Testis (tissue), 2 donors: ENCODE measurements at regions not wholly inside any gene's neighbourhood (a gene's known extent, or its start where the extent isn't known, plus 50 kb on each side); places are given as distances from the start of the nearest gene placed in this dataset.

Experiments used
- DNase-seq: peaks from one replicate; pipeline ENCODE4 v3.0.0-alpha.2; 2019
- H3K27ac ChIP-seq, 2 donors: fragments of 200-600 bp; sonication (generic); one replicate each; pipeline ENCODE4 v1.5.1; 2019
- H3K27me3 ChIP-seq: fragments of 200-600 bp; sonication (generic); one replicate; pipeline ENCODE4 v1.5.1; 2019
- H3K36me3 ChIP-seq: fragments of 200-600 bp; sonication (generic); one replicate; pipeline ENCODE4 v1.5.1; 2017; ENCODE audit warnings: low read depth; ENCODE audit errors: missing control alignments
- H3K4me1 ChIP-seq: fragments of 200-600 bp; sonication (generic); one replicate; pipeline ENCODE4 v1.5.1; 2019
- H3K4me3 ChIP-seq, 2 donors: fragments of 200-600 bp; sonication (generic); one replicate each; pipeline ENCODE4 v1.5.1; 2017 to 2019
- H3K9me3 ChIP-seq: fragments of 200-600 bp; sonication (generic); one replicate; pipeline ENCODE4 v1.5.1; 2017
- CTCF ChIP-seq, 3 experiments: fragments of 450-650 bp in 2 of 3; fragments of 200-600 bp in 1 of 3; sonication (generic) in 1 of 3; IDR thresholded peaks; one replicate each; pipeline ENCODE4 v1.5.1; 2016 to 2019; ENCODE audit warnings: antibody characterized with exemption in 3 of 3, mild to moderate bottlenecking in 2 of 3, moderate library complexity in 1 of 3
- POLR2A ChIP-seq: fragments of 450-650 bp; IDR thresholded peaks from one replicate; pipeline ENCODE4 v1.6.1; 2017; ENCODE audit warnings: antibody characterized with exemption, mild to moderate bottlenecking, moderate library complexity
- WGBS, 2 donors: methylation state at CpG; one replicate each; pipeline ENCODE4 v1.1.5; 2018; 5-methylcytosine and 5-hydroxymethylcytosine counted together
- intact Hi-C: fragments of 100-400 bp; cut with DNase I; formaldehyde crosslinking; loops from one replicate; pipeline ENCODE4 v1.15.1; 2023; ENCODE audit warnings: low total_unique reads

GRCh38 chr13:86003029-86003428, 203.8 kb upstream of the SLITRK6 start:
- DNase-seq = no peak
- WGBS, 2 donors = 73 to 74% methylated on average over 2 of the region's 2 CpGs

GRCh38 chr13:86000546-86000945, 201.3 kb upstream of the SLITRK6 start:
- no peaks in the 10 kb centered on the region for H3K4me1 ChIP-seq
- H3K27ac ChIP-seq = no peak overlapping the region
- no peak overlapping the region for H3K4me3 ChIP-seq
- H3K36me3 ChIP-seq = no peaks in the 10 kb centered on the region
- intact Hi-C loops = no loop called here
- DNase-seq = no peak
- TF ChIP-seq POLR2A (no peak), CTCF (IDR thresholded peaks at IDR 0.05) (no peak)
- 90 to 93% methylated on average over 2 of the region's 2 CpGs for WGBS, 2 donors
- H3K27me3 ChIP-seq = no peaks in the 10 kb centered on the region
- no peaks in the 10 kb centered on the region for H3K9me3 ChIP-seq

More at GRCh38 chr13:86003029-86003428, 203.8 kb upstream of the SLITRK6 start:
- Histone ChIP-seq H3K9me3 (no peaks in the 10 kb centered on the region), H3K27me3 (no peaks in the 10 kb centered on the region), H3K27ac (no peak overlapping the region), H3K4me3 (no peak overlapping the region), H3K36me3 (no peaks in the 10 kb centered on the region), H3K4me1 (no peaks in the 10 kb centered on the region)
- TF ChIP-seq CTCF (IDR thresholded peaks at IDR 0.05) (no peak), POLR2A (no peak)
- intact Hi-C loops = no loop called here

GRCh38 chr13:85997587-85997986, 198.4 kb upstream of the SLITRK6 start:
- DNase-seq = no peak
- Histone ChIP-seq H3K36me3 (no peaks in the 10 kb centered on the region), H3K9me3 (no peaks in the 10 kb centered on the region), H3K4me3 (no peak overlapping the region), H3K27ac (no peak overlapping the region), H3K4me1 (no peaks in the 10 kb centered on the region), H3K27me3 (no peaks in the 10 kb centered on the region)
- TF ChIP-seq POLR2A = no peak
- TF ChIP-seq CTCF (IDR thresholded peaks at IDR 0.05) = no peak
- intact Hi-C loops = no loop called here
- 92 to 96% methylated on average over 2 of the region's 2 CpGs for WGBS, 2 donors

GRCh38 chr13:85995788-85996418, 196.7 kb upstream of the SLITRK6 start:
- no peaks in the 10 kb centered on the region for H3K4me1 ChIP-seq
- 65 to 86% methylated on average over 3 of the region's 3 CpGs for WGBS, 2 donors

More at GRCh38 chr13:85995788-85996418, 196.7 kb upstream of the SLITRK6 start:
- no peak for DNase-seq
- TF ChIP-seq CTCF (IDR thresholded peaks at IDR 0.05) (no peak), POLR2A (no peak)
- Histone ChIP-seq H3K36me3 (no peaks in the 10 kb centered on the region), H3K9me3 (no peaks in the 10 kb centered on the region), H3K27me3 (no peaks in the 10 kb centered on the region), H3K27ac (no peak overlapping the region), H3K4me3 (no peak overlapping the region)
- intact Hi-C loops = no loop called here
